ENCODE measurements at regions not wholly inside any gene's neighbourhood (a gene's known extent, or its start where the extent isn't known, plus 50 kb on each side); places are given as distances from the start of the nearest gene placed in this dataset.

GRCh38 chr3:72153477-72154314, 368.7 kb upstream of the PROK2 start:
- peak overlapping the region in 7 of 21 experiments; percentile 9 to 73 (median 47) for H3K27ac ChIP-seq
- no peak overlapping the region for H3K4me3 ChIP-seq

- H3K27ac ChIP-seq = peak overlapping the region in 18 of 21 experiments; percentile 9 to 73 (median 39)
- peak overlapping the region in 2 of 7 experiments; percentile 17 to 18 for H3K4me3 ChIP-seq
Observed at GRCh38 chr3:72152551-72153476, 367.9 kb upstream of the PROK2 start.

GRCh38 chr3:72151465-72152238, 366.7 kb upstream of the PROK2 start:
- H3K27ac ChIP-seq = no peak overlapping the region
- H3K4me3 ChIP-seq = no peak overlapping the region

- Histone ChIP-seq H3K27ac (no peak overlapping the region), H3K4me3 (no peak overlapping the region)
Observed at GRCh38 chr3:72150634-72151412, 365.9 kb upstream of the PROK2 start.

- Histone ChIP-seq H3K4me3 (no peak overlapping the region), H3K27ac (no peak overlapping the region)
Observed at GRCh38 chr3:72149645-72150300, 364.8 kb upstream of the PROK2 start.

- no peak overlapping the region for H3K4me3 ChIP-seq
Observed at GRCh38 chr3:72147600-72147999, 362.7 kb upstream of the PROK2 start.

GRCh38 chr3:72145506-72146380, 360.8 kb upstream of the PROK2 start:
- Histone ChIP-seq H3K27ac (no peak overlapping the region), H3K4me3 (no peak overlapping the region)

More at GRCh38 chr3:72147600-72147999, 362.7 kb upstream of the PROK2 start:
- H3K27ac ChIP-seq = no peak overlapping the region

GRCh38 chr3:72144773-72145505, 360.0 kb upstream of the PROK2 start:
- Histone ChIP-seq H3K27ac (no peak overlapping the region), H3K4me3 (no peak overlapping the region)

- no peak overlapping the region for H3K27ac ChIP-seq
- H3K4me3 ChIP-seq = no peak overlapping the region
Observed at GRCh38 chr3:72143966-72144717, 359.2 kb upstream of the PROK2 start.

GRCh38 chr3:72143322-72143721, 358.4 kb upstream of the PROK2 start:
- no peak overlapping the region for H3K27ac ChIP-seq
- H3K4me3 ChIP-seq = no peak overlapping the region

GRCh38 chr3:72142028-72142427, 357.1 kb upstream of the PROK2 start:
- no peak overlapping the region for H3K4me3 ChIP-seq
- H3K27ac ChIP-seq = no peak overlapping the region

GRCh38 chr3:72141264-72141663, 356.3 kb upstream of the PROK2 start:
- no peak overlapping the region for H3K27ac ChIP-seq
- H3K4me3 ChIP-seq = no peak overlapping the region

GRCh38 chr3:72139316-72139715, 354.4 kb upstream of the PROK2 start:
- Histone ChIP-seq H3K4me3 (no peak overlapping the region), H3K27ac (no peak overlapping the region)

GRCh38 chr3:72137865-72138861, 353.2 kb upstream of the PROK2 start:
- Histone ChIP-seq H3K27ac (no peak overlapping the region), H3K4me3 (no peak overlapping the region)

GRCh38 chr3:72135636-72136035, 350.7 kb upstream of the PROK2 start:
- H3K4me3 ChIP-seq = no peak overlapping the region
- H3K27ac ChIP-seq = no peak overlapping the region
